Body of pancreas (tissue), 4 donors: ENCODE measurements at regions not wholly inside any gene's neighbourhood (a gene's known extent, or its start where the extent isn't known, plus 50 kb on each side); places are given as distances from the start of the nearest gene placed in this dataset.
"Not testable (repeated sequence)": the region's sequence is repeated elsewhere in the genome, so short reads cannot be mapped to it uniquely, and the experiment has no call there.

ENCODE experiments used
- POLR2A ChIP-seq, 3 donors: fragments of 450-650 bp; IDR thresholded peaks; one replicate each; pipeline ENCODE4 v1.6.1; 2016; ENCODE audit warnings: antibody characterized with exemption in 3 of 3, mild to moderate bottlenecking in 2 of 3
- TF ChIP-seq, protein P1 (sequence below), 7 experiments: fragments of 450-650 bp in 4 of 7; fragments of 200-600 bp in 3 of 7; sonication (generic) in 3 of 7; IDR thresholded peaks; one replicate each; pipeline ENCODE4 v1.5.1; 2016 to 2019; ENCODE audit warnings: antibody characterized with exemption in 7 of 7

- TF ChIP-seq POLR2A (IDR thresholded peaks at IDR 0.05): not testable (repeated sequence)
- TF ChIP-seq, protein P1, sequence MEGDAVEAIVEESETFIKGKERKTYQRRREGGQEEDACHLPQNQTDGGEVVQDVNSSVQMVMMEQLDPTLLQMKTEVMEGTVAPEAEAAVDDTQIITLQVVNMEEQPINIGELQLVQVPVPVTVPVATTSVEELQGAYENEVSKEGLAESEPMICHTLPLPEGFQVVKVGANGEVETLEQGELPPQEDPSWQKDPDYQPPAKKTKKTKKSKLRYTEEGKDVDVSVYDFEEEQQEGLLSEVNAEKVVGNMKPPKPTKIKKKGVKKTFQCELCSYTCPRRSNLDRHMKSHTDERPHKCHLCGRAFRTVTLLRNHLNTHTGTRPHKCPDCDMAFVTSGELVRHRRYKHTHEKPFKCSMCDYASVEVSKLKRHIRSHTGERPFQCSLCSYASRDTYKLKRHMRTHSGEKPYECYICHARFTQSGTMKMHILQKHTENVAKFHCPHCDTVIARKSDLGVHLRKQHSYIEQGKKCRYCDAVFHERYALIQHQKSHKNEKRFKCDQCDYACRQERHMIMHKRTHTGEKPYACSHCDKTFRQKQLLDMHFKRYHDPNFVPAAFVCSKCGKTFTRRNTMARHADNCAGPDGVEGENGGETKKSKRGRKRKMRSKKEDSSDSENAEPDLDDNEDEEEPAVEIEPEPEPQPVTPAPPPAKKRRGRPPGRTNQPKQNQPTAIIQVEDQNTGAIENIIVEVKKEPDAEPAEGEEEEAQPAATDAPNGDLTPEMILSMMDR (IDR thresholded peaks at IDR 0.05): not testable (repeated sequence)
Observed at GRCh38 chr3:176015228-176015627, 1156.1 kb downstream of the NAALADL2 start.
